IPS-NIHi7 (cell line): ENCODE measurements at regions not wholly inside any gene's neighbourhood (a gene's known extent, or its start where the extent isn't known, plus 50 kb on each side); places are given as distances from the start of the nearest gene placed in this dataset.
A peak's percentile ranks its signal among the peaks of the same experiment; 100 is the strongest.
"Not testable (repeated sequence)": the region's sequence is repeated elsewhere in the genome, so short reads cannot be mapped to it uniquely, and the experiment has no call there.

Experiments
- DNase-seq: peaks from one replicate; pipeline ENCODE4 v3.0.0; 2012; ENCODE audit warnings: mixed read lengths; ENCODE audit errors: extremely low spot score

DNA sequence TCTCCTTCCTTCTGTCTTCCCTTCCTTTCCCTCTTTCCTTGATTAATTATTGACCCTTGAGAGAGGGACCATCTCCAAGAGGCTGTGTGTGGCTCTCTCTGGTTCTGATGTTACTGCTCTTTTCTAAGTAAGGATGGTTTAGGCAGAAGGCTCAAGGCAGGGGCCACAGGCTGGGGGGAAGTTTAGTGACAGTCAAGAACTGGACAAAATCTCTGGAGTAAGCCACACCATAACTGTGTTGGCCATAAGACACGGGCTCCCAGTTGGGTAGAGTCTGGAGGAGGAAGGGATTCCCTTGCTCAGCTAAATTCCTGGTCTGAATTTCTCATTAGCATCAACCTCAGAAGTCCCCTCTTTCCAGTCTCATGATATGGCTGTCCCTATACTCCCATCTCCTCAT is 74.7 kb downstream of the BUD13 start:
- DNase-seq = no peak

DNA sequence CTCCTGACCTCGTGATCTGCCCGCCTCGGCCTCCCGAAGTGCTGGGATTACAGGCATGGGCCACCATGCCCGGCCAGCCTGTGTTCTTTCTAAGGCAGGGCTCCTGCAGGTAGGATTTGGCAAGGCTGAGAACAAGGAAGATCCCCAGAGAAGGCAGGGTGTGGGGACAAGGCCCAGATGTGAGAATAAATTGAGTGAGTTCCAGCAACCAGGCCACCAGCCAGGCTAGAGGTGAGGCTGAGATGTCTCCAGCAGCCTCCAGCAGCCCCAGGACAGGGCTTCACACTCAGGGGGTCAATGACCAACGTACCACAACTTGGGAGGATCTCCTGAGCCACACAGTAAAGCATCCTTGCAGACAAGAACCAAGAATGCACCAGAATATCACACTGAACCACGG is 75.1 kb downstream of the BUD13 start:
- DNase-seq = no peak

DNA sequence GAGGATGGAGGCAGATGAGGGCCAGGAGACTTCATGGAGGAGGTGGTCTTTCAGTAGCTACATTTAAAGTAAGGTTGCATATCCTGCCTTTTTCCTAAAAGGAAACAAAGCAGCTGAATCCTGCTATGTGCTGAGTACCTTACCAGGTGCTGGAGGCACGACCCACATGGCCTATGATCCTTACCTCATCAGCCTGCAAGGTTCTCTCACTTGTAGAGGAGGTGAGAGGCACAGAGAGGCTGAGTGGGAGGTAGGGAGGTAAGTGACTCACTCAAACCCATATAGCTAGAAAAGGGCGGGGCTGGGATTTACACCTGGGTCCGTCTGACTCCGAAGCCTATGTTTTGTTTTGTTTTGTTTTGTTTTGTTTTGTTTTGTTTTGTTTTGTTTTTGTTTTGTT is 75.8 kb downstream of the BUD13 start:
- DNase-seq = no peak

DNA sequence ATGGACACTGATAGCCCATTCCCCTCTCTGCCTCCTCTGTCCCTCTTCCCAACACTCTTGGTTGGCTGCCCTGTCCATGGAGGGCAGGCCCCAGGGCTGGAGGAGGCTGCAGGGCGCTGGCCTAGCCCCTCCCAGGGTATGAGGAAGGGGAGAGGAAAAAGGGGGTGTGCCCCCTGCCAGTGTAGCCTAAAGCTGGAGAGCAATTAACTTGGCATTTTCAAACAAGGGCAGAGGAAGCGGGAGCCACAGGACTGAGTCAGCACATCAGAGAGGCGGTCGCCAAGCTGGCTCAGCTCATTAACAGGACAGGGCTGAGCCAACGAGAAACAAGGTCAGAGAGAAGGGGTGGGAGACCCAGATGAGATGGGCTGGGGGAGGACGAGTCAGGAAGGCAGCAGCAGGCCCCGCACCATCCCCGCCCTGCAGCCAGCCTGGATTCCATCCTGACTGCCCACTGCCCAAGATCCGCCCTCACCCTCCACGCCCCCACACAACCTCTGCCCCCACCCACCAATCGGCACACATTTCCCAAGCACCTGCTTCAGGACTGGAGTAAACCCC is 76.3 kb downstream of the BUD13 start:
- DNase-seq = peak; percentile 49

DNA sequence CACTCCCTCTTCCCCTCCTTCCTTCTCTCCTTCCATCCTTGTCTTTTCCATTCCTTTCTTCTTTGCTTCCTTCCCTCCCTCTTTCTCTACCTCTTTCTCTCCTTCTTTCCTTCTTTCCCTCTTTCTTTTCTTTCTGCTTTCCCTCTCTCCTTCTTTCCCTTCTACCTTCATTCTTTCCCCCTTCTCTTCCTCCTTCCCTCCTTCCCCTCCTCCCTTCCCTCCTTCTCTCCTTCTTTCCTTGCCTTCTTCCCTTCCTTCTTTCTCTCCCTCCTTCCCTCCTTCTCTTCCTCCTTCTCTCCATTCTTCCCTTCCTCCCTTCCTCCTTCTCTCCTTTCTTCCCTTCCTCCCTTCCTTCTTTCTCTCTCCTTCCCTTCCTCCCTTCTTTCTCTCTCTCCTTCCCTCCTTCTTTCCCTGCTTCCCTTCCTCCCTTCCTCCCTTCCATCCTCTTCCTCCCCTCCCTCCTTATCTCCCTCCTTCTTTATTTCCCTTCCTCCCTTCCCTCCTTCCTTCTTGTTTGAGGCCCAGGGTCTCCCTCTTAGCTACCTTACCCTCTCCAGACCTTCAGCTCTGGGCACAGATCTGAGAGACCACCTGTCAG is 77.0 kb downstream of the BUD13 start:
- no peak for DNase-seq

DNA sequence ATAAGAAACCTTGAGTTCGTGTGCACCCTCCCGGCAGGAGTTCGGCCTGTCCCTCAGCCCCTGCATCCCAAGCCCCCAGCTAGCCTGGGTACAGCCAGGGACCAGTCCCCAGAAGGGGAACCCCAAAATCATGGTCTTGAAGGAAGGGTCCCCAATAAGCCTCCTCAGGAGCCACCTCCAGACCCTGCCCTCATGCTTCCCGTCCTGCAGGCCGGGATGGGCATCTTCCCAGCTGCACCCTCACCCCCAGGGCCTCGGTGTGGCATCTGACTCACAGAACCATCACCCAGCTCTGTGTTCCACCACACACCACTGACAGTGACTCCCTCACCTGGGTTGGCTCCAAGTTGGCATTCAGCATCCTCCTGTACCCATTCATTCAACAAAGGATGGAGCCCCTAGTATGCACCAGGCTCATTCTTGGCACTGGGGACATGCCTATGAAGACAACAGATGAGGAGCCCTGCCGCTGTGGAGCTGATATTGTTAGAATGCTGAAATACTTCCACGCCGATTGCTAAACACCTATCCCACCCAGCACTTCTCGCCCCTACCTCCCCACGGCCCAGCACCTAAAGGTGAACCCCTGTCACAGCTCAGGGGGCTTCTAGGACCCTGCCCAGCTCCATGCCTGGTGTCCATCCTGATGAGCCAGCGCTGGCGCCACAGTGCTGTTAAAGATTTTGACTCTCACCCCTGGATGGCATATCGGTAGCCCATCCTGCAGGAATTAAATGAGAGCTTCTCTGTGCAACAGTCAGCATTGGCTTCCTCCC is 77.8 kb downstream of the BUD13 start:
- DNase-seq = no peak

DNA sequence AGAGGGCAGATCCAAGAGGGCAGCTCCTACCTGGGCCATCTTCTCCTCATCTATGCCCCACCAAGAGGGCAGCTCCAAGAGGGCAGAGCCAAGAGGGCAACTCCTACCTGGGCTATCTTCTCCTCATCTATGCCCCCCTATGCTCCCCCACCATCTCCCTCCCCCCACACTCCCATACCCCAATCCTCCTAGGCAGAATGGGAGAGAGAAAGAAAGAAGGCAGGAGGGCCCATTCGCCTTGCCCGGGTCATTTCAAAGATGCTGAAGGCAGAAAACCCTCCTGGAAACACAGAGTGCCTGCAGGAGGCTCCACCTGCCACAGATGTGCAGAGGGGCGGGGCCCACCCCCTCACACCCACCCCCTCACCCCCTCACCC is 78.5 kb downstream of the BUD13 start:
- no peak for DNase-seq

DNA sequence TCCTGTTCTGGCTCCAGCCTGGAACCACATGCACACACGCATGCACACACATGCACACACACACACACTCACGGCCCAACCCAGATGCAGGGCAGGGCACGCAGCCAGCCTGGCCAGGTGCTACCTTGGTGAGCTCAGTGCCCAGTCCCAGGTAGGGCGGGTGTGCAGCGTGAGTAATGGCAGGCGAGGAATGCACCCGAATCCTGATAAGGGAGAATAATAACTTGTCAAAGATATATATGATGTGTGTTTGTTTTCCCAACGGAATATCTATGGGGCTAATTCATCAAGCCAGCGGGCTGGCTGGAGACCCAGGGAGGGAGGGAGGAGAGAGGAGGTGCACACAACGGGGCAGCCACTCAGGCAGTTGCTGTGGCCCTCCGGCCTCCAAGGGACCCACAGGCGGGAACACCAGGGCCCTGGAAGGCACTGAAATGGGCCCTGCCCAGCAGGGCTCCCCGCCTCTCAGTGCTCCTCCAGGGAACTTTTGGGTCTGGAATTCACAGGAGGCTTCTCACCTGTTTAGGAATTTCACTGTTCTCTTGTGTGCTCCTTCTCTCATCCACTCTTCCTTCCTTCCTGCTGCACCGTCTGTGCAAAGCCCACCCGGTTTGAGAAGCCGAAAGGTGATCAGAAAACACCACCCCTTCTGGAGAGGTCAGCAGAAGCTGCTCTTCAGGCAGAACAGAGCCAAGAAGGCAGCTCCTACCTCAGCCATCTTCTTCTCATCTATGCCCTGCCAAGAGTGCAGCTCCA is 79.0 kb downstream of the BUD13 start:
- DNase-seq = no peak

DNA sequence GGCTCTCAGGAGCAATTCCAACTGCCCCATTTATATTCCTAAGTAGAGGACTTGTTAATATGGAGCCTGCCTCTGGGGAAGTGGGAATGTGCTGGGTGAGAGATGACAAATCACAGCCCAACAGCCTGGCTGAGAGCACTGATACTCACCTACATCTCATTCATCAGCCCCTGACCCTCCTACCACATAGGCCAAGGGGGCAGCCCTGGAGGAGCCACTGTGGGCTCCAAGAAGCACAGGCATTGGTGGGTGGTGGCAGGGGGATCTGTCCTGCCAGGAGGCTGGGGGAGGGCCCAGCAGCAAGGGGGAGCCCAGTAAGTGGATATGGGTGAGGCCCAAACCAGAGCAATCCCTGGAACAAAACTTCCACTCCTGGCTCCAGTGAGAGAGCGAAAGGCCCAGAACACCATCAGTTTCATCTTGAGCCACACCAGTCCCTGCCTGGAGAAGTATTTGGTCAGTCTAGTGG is 79.7 kb downstream of the BUD13 start:
- DNase-seq = no peak

DNA sequence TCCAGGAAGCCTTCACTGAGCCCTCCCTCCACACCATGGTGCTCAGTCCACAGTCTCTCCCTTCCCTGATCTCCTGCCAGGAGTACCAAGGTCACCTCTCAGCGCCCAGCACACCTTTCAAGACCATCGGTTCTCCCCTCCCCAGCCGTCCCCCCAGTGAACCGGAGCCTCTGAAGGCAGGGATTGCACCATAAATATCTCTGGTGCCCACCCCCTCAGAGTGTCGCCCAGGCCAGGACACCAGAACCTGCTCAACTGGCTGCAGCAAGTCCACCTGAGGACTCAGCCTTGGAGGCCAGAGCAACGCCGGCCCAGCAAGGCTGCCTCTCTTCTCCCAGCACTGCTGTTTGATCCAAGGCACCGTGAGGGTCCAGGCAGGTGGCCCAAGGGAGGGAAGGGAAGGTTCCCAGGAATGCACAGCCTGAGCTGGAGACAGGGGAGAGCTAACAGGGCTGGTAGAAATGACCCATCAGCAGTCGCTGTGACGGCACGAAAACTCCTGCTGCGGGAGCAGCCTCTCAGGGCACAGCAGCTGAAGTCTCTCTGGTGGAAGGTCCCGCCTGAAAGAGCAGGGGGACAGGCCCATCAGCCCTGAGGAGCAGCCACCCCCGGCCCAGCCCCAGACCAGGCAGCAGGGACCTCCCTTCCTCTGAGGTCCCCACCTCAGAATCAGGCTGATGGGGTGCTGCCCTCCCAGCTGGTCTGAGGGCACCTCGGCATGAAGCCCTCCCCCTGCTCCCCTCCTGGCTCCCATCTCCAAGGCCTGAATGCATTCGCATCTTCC is 80.3 kb downstream of the BUD13 start:
- no peak for DNase-seq

DNA sequence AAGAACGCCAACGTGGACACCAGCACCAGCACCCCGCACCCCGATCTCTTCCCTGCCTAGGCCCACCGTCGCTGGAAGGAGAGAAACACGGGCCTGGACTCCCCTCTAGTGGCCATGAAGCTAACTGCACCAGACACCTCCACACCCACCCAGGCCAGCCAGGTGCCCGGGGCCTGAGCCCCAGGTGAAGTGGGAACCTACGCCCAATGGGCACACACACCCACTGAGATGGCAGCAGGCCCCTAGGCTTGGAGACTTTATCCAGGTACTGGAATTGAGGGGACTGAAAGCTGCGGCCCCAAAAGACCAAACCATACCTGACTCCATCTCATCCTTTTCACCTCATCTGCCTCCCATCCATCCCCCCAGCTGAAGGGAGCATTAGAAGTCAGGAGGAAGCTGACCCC is 81.0 kb downstream of the BUD13 start:
- peak; percentile 86 for DNase-seq

DNA sequence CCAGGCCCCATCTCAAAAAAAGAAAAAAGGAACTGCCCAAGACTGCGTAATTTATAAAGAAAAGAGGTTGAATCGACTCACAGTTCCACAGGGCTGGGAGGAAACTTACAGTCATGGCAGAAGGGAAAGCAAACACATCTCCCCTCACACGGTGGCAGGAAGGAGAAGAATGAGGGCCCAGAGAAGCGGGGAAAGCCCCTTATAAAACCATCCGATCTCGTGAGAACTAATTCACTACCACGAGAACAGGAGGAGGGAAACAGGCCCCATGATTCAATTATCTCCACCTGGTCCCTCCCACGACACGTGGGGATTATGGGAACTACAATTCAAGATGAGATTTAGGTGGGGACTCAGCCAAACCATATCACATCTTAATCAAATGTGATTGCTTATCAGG is 82.2 kb downstream of the BUD13 start:
- DNase-seq = no peak

DNA sequence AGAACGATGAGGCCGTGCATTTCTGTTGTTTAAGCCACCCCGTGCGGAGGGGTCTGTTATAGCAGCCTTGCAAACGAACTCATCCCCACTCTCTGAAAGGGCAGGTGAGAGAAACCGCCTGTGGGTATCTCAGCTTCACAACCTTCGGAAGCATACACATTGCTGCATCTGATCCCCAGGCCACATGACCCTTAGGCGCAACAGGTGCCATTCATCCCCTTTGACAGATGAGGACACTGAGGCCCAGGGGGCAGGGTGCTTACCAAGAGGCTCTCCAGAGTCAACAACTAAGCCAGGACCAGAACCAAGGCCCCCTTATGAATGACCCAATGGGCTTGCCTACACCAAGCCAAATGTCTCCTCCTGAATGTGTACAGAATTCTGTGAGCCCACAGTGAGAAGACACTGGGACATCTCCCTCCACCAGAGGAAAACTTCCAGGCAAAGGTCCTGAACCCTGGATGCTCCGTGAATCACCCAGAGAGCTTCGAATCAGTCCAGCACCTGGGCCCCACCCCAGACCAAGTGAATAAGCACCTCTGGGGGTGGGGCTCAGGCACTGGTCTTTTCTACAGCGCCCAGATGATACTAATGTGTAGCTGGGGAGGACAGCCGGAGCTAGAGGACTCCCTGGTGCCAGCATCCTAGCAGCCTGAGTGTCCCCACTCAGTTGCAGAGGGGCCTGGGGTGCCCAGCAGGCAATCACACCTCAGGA is 83.2 kb downstream of the BUD13 start:
- no peak for DNase-seq

DNA sequence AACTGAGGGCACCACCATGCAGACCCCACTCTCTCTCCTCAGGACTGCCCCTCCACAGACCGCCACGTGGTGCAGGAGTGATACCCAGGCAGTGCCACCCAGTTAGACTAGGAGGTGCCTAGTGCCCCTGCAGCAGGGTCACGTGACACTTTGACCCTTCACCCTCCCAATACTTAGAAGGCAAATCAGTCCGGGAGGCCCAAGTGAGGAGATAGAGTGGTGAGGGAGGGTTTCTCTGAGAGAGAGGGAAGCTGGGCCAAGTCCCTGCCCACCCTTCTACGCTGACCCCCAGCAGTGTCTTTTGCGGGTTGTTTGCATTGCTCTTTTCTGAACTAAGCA is 84.6 kb downstream of the BUD13 start:
- DNase-seq = peak; percentile 31

DNA sequence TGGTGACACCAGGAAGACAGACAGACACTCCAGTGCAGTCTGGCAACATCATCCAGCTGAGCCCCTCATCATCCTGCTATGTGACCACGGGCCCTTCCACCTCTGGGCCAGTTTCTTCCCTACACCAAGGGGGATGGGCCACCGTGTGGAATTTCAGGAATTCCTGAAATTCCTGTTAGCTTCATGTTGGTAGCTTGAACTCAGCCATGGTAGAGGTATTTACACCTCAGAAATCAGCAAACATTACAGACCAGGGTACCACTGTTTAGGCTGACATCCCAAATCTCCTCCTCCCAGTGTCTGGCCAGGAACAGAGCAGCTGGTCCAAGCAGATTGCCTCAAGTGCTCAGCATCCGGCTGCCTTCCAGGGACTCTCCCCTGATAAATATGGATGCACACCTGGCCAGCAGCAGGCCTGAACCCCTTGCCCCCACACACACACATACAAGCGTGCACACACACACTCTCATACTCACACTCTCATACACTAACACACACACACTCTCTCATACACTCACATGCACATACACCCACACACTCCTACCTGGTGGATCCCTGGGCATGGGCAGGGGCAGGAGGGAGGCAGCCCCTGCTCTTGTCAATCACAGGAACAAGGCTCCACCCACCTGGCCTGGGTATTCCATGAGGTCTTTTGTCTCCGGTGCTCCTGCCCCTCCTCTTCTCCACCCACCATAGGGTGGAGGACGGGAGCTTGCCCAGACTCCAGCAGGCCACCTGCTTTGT is 85.2 kb downstream of the BUD13 start:
- peak; percentile 93 for DNase-seq

DNA sequence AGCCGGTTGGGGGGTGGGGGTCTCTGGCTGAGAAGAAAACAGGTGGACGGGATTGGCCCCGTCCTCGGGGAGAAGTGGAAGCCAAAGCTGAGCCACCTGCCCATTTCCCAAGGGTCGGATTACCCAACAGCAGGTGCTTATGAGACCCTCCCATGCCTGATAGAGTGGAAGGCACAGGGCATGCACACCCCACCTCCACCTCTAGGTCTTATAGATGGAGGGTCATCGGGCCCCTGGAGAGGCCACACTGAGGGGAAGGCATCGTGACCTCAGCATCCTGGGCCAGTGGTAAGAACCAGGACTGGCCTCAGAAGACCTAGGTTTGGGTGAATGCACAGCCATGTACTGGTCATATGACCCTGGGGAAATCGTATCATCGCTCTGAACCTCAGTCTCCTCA is 85.9 kb downstream of the BUD13 start:
- peak; percentile 8 for DNase-seq

DNA sequence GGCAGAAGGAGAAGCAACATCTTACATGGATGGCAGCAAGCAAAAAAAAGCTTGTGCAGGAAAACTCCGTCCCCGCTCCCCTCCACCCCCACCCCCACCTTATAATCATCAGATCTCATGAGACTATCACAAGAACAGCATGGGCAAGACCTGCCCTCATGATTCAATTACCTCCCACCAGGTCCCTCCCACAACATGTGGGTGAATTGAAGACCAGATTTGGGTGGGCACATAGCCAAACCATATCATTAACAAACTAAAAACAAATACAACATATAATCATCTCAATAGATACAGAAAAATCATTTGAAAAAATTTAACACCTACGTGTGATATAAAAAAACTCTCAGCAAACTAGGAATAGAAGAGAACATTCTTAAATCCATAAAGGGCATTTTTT is 88.8 kb downstream of the BUD13 start:
- no peak for DNase-seq

DNA sequence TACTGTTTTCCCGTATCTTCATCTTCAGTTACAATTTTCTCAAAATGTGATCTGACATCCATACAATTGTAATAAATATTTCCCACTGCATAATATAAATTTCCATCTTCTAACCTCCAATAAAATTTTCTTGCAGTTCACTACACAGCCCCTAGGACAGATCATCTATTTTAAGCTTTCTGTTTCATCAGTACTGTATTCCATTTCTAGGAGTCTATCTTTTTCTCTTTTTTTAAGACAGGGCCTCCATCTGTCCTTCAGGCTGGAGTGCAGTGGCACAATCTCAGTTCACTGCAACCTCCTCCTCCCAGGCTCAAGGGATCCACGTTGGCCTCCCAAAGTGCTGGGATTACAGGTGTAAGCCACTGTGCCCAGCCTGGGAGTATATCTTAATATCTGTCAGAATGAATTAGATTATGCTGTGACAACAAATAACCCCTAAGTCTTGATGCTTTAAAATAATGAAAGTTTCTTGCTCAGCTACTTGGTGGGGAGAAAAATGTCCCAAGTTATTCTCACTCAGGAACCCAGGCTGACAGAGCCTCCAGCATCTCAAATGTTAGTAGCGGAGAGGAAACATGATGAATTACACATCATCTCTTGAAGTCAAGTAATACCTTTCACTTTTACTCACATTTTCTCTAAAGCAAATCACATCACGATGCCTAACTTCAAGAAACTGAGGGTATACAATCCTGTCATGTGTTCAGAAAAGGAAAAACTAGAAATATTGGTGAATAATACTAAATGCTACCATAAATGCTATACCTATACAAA is 92.2 kb downstream of the BUD13 start:
- DNase-seq = no peak

DNA sequence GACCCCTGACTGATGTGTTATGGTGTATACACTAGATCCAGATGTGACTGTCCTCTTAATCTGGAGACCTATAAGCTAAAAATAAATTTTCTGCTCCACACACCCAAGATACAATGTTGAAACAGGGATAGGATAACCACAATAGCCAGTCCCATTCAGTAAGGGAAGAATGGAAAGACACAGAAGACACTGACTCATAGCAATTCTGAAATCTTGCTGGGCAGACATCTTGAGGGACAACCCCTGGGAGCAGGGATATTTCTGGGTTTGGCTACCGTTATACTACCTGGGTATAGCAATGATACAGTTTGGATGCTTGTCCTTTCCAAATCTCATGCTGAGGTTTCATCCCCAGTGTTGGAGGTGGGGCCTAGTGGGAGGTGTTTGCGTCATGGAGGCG is 93.9 kb downstream of the BUD13 start:
- DNase-seq = no peak

DNA sequence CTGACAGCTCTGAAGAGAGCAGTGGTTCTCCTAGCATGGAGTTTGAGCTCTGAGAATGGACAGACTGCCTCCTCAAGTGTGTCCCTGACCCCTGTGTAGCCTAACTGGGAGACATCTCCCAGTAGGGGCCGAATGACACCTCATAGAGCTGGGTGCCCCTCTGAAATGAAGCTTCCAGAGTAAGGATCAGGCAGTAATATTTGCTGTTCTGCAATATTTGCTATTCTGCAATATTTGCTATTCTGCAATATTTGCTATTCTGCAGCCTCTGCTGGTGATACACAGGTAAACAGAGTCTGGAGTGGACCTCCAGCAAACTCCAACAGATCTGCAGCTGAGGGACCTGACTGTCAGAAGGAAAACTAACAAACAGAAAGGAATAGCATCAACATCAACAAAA is 105.5 kb downstream of the BUD13 start:
- DNase-seq = not testable (repeated sequence)
